ENCODE measurements at regions not wholly inside any gene's neighbourhood (a gene's known extent, or its start where the extent isn't known, plus 50 kb on each side); places are given as distances from the start of the nearest gene placed in this dataset.

DNA sequence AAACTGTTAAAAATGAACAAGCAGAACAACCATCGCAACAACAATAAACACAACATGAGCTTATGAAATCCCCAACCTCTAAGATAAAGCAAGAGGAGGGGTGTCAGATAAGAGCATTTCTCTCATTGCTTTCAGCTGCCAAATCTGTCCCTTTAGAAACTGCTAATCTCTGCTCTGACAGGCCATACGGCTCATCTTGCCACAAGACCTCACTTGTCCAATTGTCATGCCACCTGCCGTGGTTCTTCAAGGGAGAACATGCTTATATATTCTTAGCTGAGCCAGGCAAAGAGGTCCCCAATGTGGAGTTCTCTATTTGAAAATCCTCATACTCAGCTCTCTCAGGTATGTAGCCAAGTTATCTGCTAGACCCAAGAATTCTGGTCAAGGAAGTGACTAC, 405.0 kb upstream of the TNC start:
- TF ChIP-seq CTCF (IDR thresholded peaks at IDR 0.05; ENCODE audit: borderline replicate concordance, insufficient read depth, low read depth, low read length) = no peak
- no peak overlapping the region for H3K4me3 ChIP-seq (ENCODE audit: low read depth, low read length)

- H3K4me3 ChIP-seq (ENCODE audit: low read depth, low read length) = no peak overlapping the region
Measured at GRCh38 chr9:115524453-115525059, 406.6 kb upstream of the TNC start.

DNA sequence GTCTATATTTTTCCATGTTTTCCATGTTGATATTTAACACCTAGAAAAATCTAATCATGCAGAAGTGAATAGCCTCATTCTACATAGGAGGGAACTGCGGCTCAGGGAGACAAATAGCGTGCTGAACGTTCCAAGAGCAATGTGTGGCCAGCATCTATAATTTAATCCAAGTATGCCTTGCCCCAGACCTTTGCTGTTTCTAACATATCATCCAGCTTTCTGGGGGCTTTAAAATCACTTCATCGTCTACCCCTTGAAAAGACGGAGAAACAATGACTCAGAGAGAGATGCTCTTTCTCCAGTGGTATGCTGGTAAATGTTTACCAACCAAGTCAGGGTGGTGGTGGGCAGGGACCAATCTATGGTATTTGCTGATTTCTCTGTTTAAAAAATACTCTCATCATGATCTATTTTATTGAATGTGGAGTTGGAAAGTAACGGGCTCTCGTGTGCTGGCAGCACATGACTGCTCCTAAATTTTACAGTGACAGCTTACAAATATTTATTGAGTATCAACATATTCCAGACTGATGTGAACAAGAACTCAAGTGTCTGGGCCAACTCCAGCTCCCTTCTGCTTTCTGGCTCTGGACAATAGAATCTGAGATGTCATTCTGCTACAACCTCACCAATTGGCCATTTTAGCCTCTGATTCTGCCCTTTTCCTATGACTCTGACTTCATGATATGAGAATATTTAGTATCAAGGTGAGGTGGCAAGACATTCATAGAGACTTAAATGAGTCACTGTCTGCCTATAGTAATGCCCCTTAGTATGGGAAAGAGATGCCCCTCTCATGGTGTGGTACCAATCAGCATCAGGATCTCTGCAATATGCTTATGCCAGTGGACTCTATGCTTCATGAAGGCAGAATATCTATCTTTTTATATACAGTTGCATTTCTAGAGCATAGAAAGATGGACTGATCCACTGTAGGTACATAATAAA, 407.4 kb upstream of the TNC start:
- TF ChIP-seq CTCF (IDR thresholded peaks at IDR 0.05; ENCODE audit: borderline replicate concordance, insufficient read depth, low read depth, low read length) = no peak
- H3K4me3 ChIP-seq (ENCODE audit: low read depth, low read length) = no peak overlapping the region

More at GRCh38 chr9:115524453-115525059, 406.6 kb upstream of the TNC start:
- peak; percentile 52; the same call in 1 of the 2 replicates for TF ChIP-seq CTCF (IDR thresholded peaks at IDR 0.05; ENCODE audit: borderline replicate concordance, insufficient read depth, low read depth, low read length)

- TF ChIP-seq CTCF (IDR thresholded peaks at IDR 0.05; ENCODE audit: borderline replicate concordance, insufficient read depth, low read depth, low read length) = no peak
- no peak overlapping the region for H3K4me3 ChIP-seq (ENCODE audit: low read depth, low read length)
Measured at GRCh38 chr9:115531410-115532125, 413.6 kb upstream of the TNC start.

DNA sequence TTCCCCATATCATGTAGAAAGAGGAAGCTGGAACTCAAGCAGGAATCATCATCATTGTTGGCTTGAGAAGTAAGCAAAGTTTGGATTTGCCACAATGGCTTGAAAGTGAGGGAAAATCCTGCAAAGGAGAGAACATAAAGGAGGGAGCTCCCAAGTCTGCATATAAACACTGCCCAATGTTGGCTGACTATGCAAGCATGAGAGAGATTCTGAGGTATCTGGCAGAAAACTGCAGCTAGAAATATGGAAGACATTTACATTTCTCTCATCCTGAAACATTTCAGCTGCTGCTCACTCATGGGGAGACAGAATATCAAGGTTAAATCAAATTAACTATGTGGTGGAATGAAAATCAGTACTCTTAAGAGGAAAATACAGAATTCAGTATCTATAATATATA, 415.6 kb upstream of the TNC start:
- TF ChIP-seq CTCF (IDR thresholded peaks at IDR 0.05; ENCODE audit: borderline replicate concordance, insufficient read depth, low read depth, low read length) = no peak
- no peak overlapping the region for H3K4me3 ChIP-seq (ENCODE audit: low read depth, low read length)

DNA sequence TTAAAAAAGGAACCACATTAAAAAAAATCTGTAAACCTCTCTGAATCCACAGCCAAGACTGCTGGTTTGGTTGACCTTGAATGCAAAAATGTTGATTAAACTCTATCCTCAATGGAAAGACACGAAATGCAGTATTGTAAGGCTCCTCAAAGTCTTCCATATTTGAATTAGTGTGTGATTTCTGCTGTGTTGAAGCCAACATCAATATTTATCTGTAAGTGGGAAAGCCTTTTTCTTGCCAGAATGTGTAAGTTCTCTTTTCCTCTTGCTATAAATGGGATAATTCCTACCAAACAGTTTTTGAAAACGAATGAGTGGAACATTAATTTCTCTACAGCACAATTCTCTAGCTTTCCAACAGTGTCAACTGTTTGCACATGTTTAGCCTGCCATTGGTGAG, 422.1 kb upstream of the TNC start:
- TF ChIP-seq CTCF (IDR thresholded peaks at IDR 0.05; ENCODE audit: borderline replicate concordance, insufficient read depth, low read depth, low read length) = no peak
- H3K4me3 ChIP-seq (ENCODE audit: low read depth, low read length) = no peak overlapping the region
